ENCODE measurements at regions not wholly inside any gene's neighbourhood (a gene's known extent, or its start where the extent isn't known, plus 50 kb on each side); places are given as distances from the start of the nearest gene placed in this dataset.

GRCh38 chr12:83197483-83197914, 510.8 kb downstream of the TMTC2 start:
- H3K27me3 ChIP-seq (ENCODE audit: control insufficient read depth, extremely low read depth, insufficient read depth, low read length), result no peaks in the 10 kb centered on the region
- H3K4me1 ChIP-seq (ENCODE audit: control insufficient read depth, extremely low read depth, insufficient read depth, low read length), result no peaks in the 10 kb centered on the region
- TF ChIP-seq EZH2 (IDR thresholded peaks at IDR 0.05; ENCODE audit: low read length) (no peak), CTCF (optimal IDR thresholded peaks at IDR 0.05 in 1 of 3, IDR thresholded peaks at IDR 0.05 in 1 of 3, conservative IDR thresholded peaks at IDR 0.05 in 1 of 3; ENCODE audit: extremely low read depth in 1 of 3, insufficient read depth in 2 of 3, low read length in 3 of 3) (no peak)
- no peak overlapping the region for H2AFZ ChIP-seq (ENCODE audit: control insufficient read depth, low read length)
- no peak overlapping the region for H3K27ac ChIP-seq (ENCODE audit: control insufficient read depth, insufficient read depth, low read length)
- no peak overlapping the region for H3K4me3 ChIP-seq (ENCODE audit: control insufficient read depth in 2 of 3, extremely low read depth in 1 of 3, insufficient read depth in 2 of 3, low read depth in 1 of 3, low read length in 3 of 3)
- DNase-seq (ENCODE audit: low read depth, low spot score), result no peak
- no peaks in the 10 kb centered on the region for H4K20me1 ChIP-seq (ENCODE audit: control insufficient read depth, extremely low read depth, insufficient read depth, low read length)
- no peak overlapping the region for H3K9ac ChIP-seq (ENCODE audit: control insufficient read depth, extremely low read depth, insufficient read depth, low read length)
- dilution Hi-C loops (cut with MboI; ENCODE audit: extremely low pct_ligation_motif_present, low sequenced_read_pairs), result no loop called here
- FAIRE-seq, result no peak
- no peaks in the 10 kb centered on the region for H3K9me1 ChIP-seq (ENCODE audit: control insufficient read depth, extremely low read depth, insufficient read depth, low read length)
- H3K4me2 ChIP-seq (ENCODE audit: control insufficient read depth, extremely low read depth, insufficient read depth, low read depth, low read length), result no peak overlapping the region
- H3K79me2 ChIP-seq (ENCODE audit: control insufficient read depth, insufficient read depth, low read length), result no peaks in the 10 kb centered on the region
- no peaks in the 10 kb centered on the region for H3K36me3 ChIP-seq (ENCODE audit: control insufficient read depth in 2 of 2, extremely low read depth in 1 of 2, insufficient read depth in 2 of 2, low read length in 2 of 2)
- H3K9me3 ChIP-seq (ENCODE audit: control insufficient read depth, low read depth, low read length), result no peaks in the 10 kb centered on the region

GRCh38 chr12:83196694-83197350, 510.1 kb downstream of the TMTC2 start:
- no peaks in the 10 kb centered on the region for H3K9me3 ChIP-seq (ENCODE audit: control insufficient read depth, low read depth, low read length)
- no peaks in the 10 kb centered on the region for H3K9me1 ChIP-seq (ENCODE audit: control insufficient read depth, extremely low read depth, insufficient read depth, low read length)
- no peaks in the 10 kb centered on the region for H3K4me1 ChIP-seq (ENCODE audit: control insufficient read depth, extremely low read depth, insufficient read depth, low read length)
- no peak overlapping the region for H3K4me3 ChIP-seq (ENCODE audit: control insufficient read depth in 2 of 3, extremely low read depth in 1 of 3, insufficient read depth in 2 of 3, low read depth in 1 of 3, low read length in 3 of 3)
- H3K27me3 ChIP-seq (ENCODE audit: control insufficient read depth, extremely low read depth, insufficient read depth, low read length), result no peaks in the 10 kb centered on the region
- no peak for TF ChIP-seq EZH2 (IDR thresholded peaks at IDR 0.05; ENCODE audit: low read length)
- no peak for TF ChIP-seq CTCF (optimal IDR thresholded peaks at IDR 0.05 in 1 of 3, IDR thresholded peaks at IDR 0.05 in 1 of 3, conservative IDR thresholded peaks at IDR 0.05 in 1 of 3; ENCODE audit: extremely low read depth in 1 of 3, insufficient read depth in 2 of 3, low read length in 3 of 3)
- no peaks in the 10 kb centered on the region for H3K36me3 ChIP-seq (ENCODE audit: control insufficient read depth in 2 of 2, extremely low read depth in 1 of 2, insufficient read depth in 2 of 2, low read length in 2 of 2)
- no peak overlapping the region for H2AFZ ChIP-seq (ENCODE audit: control insufficient read depth, low read length)
- no peaks in the 10 kb centered on the region for H4K20me1 ChIP-seq (ENCODE audit: control insufficient read depth, extremely low read depth, insufficient read depth, low read length)
- FAIRE-seq (no peak), DNase-seq (ENCODE audit: low read depth, low spot score) (no peak)
- H3K9ac ChIP-seq (ENCODE audit: control insufficient read depth, extremely low read depth, insufficient read depth, low read length), result no peak overlapping the region
- dilution Hi-C loops (cut with MboI; ENCODE audit: extremely low pct_ligation_motif_present, low sequenced_read_pairs), result no loop called here
- H3K79me2 ChIP-seq (ENCODE audit: control insufficient read depth, insufficient read depth, low read length), result no peaks in the 10 kb centered on the region
- no peak overlapping the region for H3K27ac ChIP-seq (ENCODE audit: control insufficient read depth, insufficient read depth, low read length)
- H3K4me2 ChIP-seq (ENCODE audit: control insufficient read depth, extremely low read depth, insufficient read depth, low read depth, low read length), result no peak overlapping the region

Data from keratinocyte (primary cell).